Stimulated activated CD4-positive, alpha-beta T cell treated with anti-CD3 and anti-CD28 coated beads, TNF-alpha, amount 100 ng/mL, for 4 hours (primary cell): ENCODE measurements at regions not wholly inside any gene's neighbourhood (a gene's known extent, or its start where the extent isn't known, plus 50 kb on each side); places are given as distances from the start of the nearest gene placed in this dataset.
"Not testable (repeated sequence)": the region's sequence is repeated elsewhere in the genome, so short reads cannot be mapped to it uniquely, and the experiment has no call there.

Experiments
- DNase-seq, 3 experiments: peaks; one replicate each; pipeline ENCODE4 v3.0.0-alpha.2; 2020; ENCODE audit warnings: low read depth in 3 of 3

GRCh38 chr2:145800151-145801091 lies 1280.5 kb upstream of the ZEB2 start:
- DNase-seq, result no peak

DNA sequence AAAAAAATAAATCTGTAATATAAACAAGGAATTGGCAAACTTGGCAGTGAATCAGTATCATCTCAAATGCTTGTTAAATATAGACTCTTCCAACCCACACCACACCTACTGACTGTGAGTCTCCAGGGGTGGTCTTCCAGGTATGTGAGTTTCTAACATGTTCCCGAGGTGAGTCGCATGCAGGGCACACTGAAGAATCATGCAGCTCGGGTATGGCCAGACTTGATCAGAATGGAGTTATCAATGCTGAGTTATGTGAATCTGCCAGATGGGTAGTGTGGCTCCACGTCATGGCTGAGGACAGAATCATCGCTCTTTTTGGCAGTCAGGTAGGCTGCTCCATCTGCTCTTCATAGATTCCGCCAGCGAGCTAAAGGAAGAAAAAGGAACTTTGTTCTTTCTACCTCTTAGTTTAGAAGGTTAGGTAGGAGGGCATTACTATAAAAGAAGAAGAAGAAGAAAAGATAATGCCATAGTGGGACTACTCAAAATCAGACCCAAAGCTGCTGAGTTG lies 1279.7 kb upstream of the ZEB2 start:
- no peak for DNase-seq

DNA sequence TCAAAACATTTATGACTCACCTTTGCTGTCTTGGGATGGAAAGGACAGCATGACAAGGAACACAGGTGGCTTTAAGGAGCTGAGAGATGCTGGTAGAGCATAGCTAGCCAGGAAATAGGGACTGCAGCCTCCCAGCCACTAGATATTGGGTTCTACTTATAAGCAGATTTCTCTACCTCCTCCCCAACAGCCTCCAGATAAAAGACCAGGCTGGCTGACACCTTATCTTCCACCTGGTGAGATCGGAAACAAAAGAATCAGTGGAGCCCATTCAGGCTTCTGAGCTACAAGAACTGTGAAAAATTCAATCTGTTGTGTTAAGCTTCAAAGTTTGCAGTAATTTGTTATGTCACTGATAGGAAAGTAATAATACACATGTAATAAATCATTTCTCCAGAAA lies 1278.5 kb upstream of the ZEB2 start:
- DNase-seq, result no peak

DNA sequence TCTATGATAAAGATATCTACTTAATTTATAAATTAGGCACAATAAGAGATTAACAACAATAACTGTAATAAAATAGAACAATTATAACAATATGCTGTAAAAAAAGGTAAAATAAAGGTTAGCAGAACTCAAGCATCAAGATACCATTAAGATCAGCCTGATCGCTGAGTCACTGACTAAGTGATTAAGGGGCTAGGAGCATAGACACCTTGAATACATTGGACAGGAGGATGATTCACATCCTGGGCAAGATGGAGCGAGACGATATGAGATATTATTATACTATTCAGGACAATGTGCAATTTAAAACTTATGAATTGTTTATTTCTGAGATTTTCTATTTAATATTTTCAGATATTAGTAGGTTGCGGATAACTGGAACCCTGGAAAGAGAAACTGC lies 1277.8 kb upstream of the ZEB2 start:
- no peak for DNase-seq

GRCh38 chr2:145792745-145793144 lies 1272.8 kb upstream of the ZEB2 start:
- DNase-seq, result no peak

GRCh38 chr2:145789636-145790035 lies 1269.7 kb upstream of the ZEB2 start:
- DNase-seq, result no peak

GRCh38 chr2:145787597-145788361 lies 1267.9 kb upstream of the ZEB2 start:
- not testable (repeated sequence) for DNase-seq

DNA sequence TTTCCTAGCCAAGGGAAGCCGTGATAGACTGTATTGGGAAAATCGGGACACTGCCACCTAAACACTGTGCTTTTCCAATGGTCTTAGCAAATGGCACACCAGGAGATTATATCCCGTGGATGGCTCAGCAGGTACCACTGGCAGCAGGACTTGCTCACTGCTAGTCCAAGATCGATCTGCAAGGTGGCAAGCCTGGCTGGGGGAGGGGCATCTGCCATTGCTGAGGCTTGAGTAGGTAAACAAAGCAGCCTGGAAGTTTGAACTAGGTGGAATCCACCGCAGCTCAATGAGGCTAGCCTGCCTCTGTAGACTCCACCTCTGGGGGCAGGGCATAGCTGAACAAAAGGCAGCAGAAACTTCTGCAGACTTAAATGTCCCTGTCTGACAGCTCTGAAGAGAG lies 1262.7 kb upstream of the ZEB2 start:
- DNase-seq, result not testable (repeated sequence)

GRCh38 chr2:145777914-145778313 lies 1258.0 kb upstream of the ZEB2 start:
- no peak for DNase-seq

GRCh38 chr2:145777297-145777696 lies 1257.4 kb upstream of the ZEB2 start:
- DNase-seq, result no peak

- no peak for DNase-seq
Measured at GRCh38 chr2:145775591-145775990, 1255.7 kb upstream of the ZEB2 start.

DNA sequence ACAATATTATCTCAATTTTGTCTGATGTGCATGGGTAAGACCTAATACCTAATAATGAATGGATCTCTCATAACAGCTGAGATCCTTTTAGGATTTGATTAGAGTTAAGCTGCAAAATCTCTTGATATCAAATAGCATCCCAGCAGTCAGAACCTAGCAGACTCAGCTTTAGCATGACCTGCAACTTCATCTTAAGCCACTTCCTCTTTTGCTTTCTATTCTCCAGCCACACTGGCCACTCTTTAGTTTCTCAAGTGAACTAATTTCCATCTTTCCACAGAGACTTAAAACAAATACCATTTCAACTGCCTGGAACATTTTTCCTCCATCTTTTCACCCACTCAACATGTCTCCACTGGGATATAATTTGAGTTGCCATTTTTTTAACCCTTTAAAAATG lies 1251.6 kb upstream of the ZEB2 start:
- DNase-seq, result no peak

DNA sequence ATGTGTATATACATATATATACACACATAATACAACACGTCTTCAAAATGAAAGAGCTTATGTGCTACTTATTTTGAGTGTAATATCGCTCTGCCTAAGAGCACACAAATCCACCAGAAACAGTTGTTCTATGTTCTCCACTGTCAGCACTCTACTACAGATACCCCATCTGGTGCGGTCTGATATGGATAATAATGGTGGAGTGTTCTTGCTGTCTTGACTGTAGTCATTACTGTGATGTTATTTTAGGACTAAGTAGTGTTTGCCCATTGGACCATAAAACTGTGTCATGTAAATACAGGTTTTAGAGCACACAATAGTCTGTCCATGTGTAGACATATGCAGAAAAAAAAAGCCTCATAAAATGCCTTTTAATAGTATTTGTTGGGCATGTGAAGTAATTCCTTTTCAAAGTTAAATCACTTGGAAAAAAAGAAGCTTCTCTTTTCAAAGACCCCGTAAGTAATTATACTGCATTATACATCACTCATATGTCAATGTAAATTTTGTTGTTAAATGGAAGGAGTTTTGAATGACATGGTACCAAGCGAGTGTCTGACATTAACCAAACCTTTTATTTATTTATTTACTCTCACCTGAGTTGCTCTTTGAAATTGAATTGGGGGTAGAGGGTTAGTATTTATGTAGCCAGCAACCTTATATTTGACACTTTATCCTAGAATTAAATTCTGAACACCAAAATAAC lies 1249.2 kb upstream of the ZEB2 start:
- no peak for DNase-seq

GRCh38 chr2:145765874-145766273 lies 1246.0 kb upstream of the ZEB2 start:
- no peak for DNase-seq

DNA sequence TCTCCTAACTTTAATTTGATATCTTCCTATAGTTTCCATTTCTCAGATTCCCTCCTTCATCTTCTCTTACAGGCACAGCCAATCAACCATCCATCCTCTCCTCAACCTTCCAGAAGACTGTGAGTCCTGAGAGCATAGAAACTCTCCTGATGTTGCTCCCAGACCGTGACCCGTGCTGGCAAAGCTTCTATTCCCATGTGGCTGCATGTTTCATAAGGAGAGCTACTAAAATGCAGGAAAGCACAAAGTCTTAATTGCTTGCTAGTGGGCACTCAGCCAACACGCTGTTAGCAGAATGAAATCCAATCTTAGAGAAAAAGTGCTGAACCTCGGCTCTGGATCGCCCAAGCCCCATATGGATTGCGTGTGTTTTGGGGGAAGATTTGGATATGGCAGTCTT lies 1244.7 kb upstream of the ZEB2 start:
- DNase-seq, result no peak

GRCh38 chr2:145760781-145761649 lies 1241.1 kb upstream of the ZEB2 start:
- DNase-seq, result no peak

DNA sequence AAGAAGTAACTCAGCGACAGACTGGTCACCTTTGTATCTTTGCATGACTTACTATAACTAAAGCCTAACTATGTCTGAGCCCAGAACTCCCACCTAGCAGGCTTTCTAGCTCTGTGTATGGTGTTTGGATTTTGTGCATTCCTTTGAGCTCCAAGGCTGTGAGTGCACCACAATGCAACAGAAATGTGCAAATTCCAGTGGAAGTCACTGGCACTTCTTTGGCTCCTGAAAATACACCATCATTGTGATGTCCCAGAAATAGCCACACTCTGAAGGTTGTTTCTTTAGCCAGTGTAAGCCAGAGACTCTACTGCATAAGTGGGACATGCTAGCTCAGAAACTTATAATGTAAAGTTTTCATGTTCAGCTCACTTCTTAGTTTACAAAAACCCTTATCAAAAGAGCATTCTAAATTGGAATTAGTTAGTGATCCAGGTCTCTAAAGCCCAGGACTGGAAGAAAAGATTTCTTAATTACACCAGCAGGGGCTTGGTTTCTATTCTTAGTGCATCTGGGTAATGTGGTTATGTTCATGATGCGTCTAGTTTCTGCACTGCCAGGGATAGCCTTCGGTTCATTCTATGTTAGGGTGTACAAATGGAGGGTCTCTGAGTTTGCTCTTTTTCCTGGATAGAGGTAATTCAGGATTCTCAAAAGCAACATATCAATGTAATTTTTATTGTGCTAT lies 1239.5 kb upstream of the ZEB2 start:
- DNase-seq, result no peak

DNA sequence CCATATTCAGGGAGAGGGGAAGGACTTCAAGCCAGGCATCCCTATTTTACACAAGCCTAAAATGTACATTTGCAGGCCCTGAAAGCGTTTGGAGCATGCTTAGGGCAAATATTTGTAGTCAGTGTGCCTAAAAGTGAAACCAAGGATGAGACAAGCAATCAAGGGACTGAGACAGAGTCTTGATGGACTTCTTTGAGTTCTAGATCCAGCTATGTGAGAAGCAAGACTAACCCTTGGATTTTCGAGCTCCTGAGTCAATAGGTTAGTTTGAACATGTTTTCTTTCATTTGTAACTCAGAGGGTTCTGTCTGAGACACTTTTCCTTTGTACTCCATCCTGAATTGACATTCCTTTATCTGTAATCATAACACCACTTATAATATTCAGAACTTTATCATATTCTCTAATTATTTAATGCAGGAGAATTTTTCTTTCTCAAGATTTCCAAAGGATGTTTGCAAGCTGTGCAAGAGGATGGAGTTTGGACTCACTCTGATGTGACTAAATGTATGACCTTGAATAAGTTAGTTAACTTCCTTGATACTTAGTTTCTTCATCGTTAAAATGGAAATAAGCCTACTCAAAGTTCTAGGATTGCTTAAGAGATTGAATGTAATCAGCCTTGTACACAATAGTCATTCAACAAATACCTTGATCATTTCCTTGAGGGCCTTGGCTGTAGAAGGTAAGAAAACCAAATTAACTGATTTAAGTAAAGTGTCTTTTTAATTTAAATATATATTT lies 1237.8 kb upstream of the ZEB2 start:
- no peak for DNase-seq

DNA sequence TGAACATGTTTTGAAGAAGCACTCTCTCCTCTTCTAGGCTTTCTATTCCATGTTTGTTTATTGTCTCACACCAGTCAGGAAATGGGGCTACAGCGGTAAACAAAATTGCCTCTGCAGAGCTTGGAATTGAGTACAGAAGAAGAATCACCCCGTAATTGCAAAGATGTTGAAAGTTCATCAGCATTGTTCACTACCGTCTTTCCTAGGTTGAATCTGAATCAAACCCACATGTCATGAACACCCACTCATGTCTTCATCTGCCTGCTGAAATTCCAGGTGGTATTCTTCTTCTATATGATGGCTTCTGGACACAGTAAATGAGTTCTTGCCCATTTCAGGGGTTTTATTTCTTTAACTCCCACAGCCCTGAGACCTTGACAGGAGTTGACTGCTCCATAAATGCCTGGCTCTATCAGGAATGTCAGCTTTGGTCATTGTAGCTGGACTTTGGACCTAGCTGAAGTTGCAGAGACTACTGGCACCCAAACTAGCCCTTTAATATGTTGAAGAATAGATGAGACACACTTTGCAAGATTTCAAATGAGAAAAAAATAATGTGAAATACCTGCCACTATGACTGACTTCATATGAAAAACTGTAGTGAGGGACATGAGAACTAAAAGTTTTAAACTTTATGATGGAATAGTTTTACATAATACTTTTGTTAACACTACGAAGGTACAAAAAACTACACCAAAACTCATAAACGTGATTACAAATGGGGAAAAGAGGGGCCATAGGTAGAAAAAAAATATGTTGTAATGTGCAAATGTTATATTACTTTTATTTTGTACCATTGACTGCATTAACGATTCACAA lies 1235.3 kb upstream of the ZEB2 start:
- no peak for DNase-seq
